HG02759 (cell line): ENCODE measurements at regions not wholly inside any gene's neighbourhood (a gene's known extent, or its start where the extent isn't known, plus 50 kb on each side); places are given as distances from the start of the nearest gene placed in this dataset.
"Not testable (repeated sequence)": the region's sequence is repeated elsewhere in the genome, so short reads cannot be mapped to it uniquely, and the experiment has no call there.

Source experiments
- ATAC-seq: cut with Tn5 transposase; IDR thresholded peaks from one replicate; pipeline ENCODE4 v1.9.1; 2021; ENCODE audit warnings: mild to moderate bottlenecking, moderate library complexity; ENCODE audit not compliant: unreplicated experiment

GRCh38 chr10:53107711-53108110, 335.1 kb upstream of the MBL2 start:
- ATAC-seq: no peak

GRCh38 chr10:53102424-53102823, 329.8 kb upstream of the MBL2 start:
- ATAC-seq: no peak

GRCh38 chr10:53093878-53094277, 321.3 kb upstream of the MBL2 start:
- no peak for ATAC-seq

DNA sequence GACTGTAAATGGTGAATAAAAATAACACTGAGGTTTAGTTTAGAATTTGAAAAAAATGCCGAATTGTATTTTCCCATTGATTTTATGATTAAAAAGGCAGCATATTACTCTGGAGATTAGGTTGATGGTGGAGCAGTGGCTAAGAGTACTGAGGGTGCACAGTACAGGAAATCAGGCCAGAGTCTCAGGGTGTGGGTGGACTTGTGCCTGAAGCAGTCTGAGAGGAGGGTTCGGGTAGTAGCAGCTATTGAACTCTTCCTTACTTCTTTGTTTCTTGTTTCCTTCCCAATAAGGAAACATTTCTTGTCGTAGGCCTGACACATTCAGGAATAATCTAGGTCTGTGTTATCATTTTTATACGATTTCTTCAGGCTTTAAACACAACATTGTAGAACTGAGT, 319.0 kb upstream of the MBL2 start:
- no peak for ATAC-seq

DNA sequence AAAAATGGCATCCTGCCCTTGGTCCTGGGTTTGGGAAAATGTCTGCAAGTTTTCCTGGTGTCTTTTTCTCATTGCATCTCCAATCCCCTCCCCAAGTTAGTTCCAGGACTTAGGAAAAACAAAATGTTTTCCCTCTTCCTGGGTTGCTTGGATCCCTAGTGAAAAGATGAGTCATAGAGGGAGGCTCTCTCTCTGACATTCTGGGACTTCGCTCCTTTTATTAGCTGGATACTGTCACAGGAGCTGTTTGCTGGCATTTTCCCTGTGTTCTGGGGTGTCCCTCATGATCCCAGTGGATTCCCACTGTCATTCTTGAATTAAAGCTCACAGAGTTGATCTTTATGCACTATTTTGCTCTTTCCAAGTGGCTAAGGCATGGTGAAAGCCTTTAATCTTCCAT, 316.4 kb upstream of the MBL2 start:
- ATAC-seq: no peak

DNA sequence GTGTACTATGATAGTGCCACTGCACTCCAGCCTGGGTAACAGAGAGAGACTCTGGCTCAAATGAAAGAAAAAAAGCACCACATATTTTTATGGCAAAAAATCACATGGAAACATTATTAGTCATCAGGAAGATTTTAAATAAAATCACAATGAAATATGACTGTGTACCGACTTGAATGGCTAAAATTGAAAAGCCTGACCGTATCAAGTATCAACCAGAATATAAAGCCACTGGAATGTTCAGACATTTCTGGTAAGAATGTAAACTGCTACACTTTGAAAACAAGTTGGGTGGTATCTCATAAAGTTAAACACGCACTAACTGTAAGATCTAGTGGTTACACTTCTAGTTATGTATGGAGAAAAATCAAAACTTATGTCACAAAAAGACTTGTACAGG, 306.7 kb upstream of the MBL2 start:
- no peak for ATAC-seq

DNA sequence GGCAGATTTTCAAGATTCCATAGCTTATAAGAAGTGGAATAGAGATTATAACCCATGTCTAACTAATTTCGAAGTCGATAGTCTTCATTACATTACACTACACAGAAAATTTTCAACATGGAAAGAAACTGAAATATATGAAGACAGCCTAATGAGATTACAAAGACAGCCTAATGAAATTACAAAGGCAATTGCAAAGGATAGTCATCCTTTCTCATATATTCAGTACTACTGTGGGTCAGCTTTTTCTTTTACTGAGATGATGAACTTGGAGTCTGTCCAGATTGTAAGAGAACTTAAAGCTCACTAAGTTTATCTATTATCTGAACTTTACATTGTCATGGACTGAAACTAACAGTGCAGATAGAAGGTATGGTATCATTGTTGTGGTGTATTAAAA, 304.4 kb upstream of the MBL2 start:
- ATAC-seq: no peak

DNA sequence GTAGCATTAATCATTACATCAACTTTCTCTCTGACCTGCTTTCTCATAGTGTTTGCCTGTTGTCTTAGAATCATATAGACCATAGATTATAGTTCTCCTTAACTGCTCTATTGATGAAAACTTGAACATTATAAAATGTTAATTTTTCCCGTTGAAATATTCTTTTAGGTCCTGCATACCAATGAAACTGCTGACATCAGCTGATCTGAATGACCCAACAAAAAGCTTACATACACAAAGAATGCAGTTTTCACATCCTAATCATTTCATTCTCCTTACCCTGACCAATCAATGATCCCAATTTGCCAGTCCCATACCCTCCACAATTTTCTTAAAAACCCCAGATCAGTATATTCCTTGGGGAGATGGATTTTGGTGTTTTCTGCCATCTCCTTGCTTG, 302.9 kb upstream of the MBL2 start:
- no peak for ATAC-seq

DNA sequence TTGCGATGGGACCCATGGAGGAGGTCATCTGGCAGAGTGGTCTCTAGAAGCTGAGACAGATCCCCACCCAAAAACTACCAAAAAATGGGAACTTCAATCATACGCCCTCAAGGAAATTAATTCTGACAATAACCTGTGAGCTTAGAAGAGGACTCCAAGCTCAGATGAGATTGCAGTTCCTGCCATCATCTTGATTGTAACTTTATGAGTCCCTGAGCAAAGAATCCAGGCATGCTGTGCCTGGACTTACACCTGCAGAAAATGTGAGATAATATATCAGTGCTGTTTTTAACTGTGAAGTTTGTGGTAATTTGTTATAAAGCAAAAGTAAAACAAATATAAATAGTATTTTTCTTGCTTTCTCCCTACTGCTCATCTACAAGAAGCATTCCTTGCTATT, 299.6 kb upstream of the MBL2 start:
- no peak for ATAC-seq

- no peak for ATAC-seq
These were observed 299.0 kb upstream of the MBL2 start for GRCh38 chr10:53071505-53072125.

- no peak for ATAC-seq
These were observed 296.4 kb upstream of the MBL2 start for GRCh38 chr10:53069013-53069412.

GRCh38 chr10:53064614-53065013, 292.0 kb upstream of the MBL2 start:
- ATAC-seq: no peak

- ATAC-seq: no peak
These were observed 291.2 kb upstream of the MBL2 start for GRCh38 chr10:53063805-53064204.

DNA sequence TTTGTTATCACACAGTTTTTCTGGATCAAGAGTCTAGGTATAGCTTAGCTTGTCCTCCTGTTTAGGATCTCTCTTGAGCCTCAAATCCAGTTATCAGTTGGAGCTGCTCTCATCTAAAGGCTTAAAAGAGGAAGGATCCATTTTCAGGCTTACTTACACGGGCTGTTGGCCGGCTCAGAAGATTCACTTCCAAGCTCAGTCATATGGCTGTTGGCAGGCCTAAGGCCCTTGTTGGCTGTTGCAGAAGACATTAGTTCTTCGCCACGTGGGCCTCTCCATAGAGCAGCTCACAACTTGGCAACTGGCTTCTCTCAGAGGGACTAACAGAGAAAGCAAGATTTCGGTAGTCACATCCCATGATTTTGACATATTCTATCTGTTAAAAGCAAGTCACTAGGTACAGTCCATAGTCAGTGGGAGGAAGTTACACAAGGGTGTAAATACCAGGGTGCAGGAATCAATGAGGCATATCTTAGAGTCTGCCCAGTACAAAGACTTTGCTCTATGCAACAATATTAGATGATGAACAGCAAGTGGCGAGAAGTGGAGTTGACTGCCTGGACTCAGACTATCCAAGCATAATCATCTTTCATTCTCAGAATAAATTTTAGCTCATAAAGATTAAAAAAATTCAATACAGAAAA, 280.1 kb upstream of the MBL2 start:
- ATAC-seq: no peak

DNA sequence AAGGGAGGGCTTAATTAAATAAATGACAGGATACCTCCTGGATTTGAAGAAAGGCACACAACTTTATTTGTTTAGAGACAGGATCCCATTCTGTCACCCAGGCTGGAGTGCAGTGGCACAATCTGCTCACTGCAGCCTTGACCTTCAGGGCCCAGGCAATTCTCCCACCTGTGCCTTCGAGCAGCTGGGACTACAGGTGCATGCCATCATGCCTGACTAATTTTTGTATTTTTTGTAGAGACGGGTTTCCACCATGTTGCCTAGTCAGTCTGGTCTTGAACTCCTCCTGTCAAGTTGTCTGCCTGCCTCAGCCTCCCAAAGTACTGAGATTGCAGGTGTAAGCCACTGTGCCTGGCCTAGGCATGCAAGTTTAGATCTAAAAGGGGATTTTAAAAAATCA, 272.7 kb upstream of the MBL2 start:
- no peak for ATAC-seq

DNA sequence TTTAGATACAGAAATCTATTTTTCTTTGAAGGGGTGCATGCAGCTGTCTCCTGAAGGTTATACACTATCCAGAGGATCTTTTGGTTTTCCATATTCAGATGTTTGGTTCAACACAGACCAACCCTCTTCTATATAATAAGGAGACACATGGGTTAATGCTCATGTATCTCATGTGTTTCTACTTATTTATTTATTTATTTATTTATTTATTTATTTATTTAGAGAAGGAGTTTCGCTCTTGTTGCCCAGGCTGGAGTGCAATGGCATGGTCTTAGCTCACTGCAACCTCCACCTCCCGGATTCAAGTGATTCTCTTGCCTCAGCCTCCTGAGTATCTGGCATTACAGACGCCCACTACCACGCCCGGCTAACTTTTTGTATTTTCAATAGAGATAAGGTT, 263.2 kb upstream of the MBL2 start:
- ATAC-seq: not testable (repeated sequence)

DNA sequence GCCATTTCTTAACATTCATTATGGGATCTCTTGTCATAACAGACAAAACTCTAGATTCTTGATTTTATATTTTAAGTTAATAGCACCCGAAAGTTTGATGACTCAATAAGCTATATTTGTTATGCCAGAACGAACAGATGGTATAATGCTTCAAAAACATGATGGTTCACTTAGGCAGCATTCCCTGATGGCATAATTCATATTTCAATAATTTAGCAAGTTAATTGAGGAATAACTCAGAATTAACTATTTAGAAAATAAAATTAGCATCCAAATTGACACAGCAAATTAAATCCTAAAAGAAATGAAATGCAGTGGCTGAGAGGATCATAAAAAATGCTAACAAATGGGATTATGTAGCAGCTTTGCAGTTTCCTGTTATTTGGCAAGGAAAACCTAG, 260.8 kb upstream of the MBL2 start:
- no peak for ATAC-seq

DNA sequence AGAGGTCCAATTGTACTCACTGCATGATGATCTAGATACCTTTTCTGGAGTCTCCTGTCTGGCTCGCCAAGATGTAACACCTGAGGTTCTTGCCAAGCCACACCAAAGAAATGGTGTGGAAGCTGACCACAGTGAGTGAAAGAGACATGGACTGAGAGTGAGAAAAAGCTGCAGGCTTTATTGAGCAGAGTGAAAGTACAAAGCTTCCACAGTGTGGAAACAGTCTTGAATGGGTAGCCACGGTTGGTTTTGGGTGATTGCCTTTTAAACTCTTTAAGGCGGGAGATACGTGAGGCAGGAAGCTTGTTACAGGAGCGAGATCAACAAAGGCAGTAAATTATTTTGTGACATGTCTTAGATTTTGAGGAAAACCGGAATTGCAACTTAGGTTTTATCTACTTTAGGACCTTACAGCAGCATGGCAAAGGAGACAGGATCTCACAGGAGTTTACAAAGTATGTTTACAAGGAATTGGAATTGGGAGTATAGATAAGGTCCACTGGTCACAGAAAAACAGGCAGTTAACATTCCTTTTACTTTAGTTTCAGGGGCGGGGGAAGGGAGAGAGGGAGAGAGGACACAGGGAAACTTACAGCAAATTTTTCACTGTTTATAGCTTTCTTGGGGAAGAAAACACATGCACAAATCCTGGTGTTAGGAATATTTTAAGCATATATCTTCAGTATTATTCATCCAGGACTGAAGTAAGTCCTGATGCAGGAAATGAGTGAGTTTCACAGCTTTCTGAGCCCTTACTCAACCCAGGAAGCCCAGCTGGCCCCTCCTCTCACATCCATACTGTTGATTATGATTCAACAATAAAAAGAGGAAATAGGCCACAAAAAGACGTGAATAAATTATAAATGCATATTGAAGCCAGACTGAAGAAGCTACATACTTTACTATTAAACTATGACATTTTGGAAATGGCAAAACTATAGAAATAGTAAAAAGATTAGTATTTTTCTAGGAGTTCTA, 257.6 kb upstream of the MBL2 start:
- ATAC-seq: peak; percentile 54

- no peak for ATAC-seq
These were observed 256.9 kb upstream of the MBL2 start for GRCh38 chr10:53029449-53029848.

GRCh38 chr10:53025765-53026164, 253.2 kb upstream of the MBL2 start:
- not testable (repeated sequence) for ATAC-seq

DNA sequence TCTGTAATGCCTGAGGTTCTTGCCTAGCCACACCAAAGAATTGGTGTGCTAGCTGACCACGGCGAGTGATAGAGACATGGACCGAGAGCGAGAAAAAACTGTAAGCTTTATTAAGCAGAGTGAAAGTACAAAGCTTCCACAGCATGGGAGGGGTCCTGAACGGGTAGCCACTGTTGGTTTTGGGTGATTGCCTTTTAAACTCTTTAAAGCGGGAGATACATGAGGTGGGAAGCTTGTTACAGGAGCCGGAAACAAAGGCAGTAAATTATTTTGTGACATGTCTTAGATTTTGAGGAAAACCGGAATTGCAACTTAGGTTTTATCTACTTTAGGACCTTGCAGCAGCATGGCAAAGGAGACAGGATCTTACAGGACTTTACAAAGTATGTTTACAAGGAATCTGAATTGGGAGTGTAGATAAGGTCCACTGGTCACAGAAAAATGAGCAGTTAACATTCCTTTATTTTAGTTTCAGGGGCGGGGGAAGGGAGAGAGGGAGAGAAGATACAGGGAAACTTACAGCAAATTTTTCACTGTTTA, 252.7 kb upstream of the MBL2 start:
- peak; percentile 52 for ATAC-seq

- ATAC-seq: no peak
These were observed 250.8 kb upstream of the MBL2 start for GRCh38 chr10:53023411-53023810.
